Activated T-helper 2 cell treated with anti-CD3 and anti-CD28 coated beads, Interferon-gamma antibody, Interleukin-2, Interleukin-4, amounts not matched to agents 10 μg/mL and 5 μg/mL and 100 μg/mL, durations not matched to agents 14 hours and 24 hours and 36 hours (primary cell): ENCODE measurements at regions not wholly inside any gene's neighbourhood (a gene's known extent, or its start where the extent isn't known, plus 50 kb on each side); places are given as distances from the start of the nearest gene placed in this dataset.
A peak's percentile ranks its signal among the peaks of the same experiment; 100 is the strongest.
"Not testable (repeated sequence)": the region's sequence is repeated elsewhere in the genome, so short reads cannot be mapped to it uniquely, and the experiment has no call there.

Experiments used
- DNase-seq: peaks from one replicate; pipeline ENCODE4 v3.0.0; 2021; ENCODE audit warnings: low spot score
- H3K27ac Mint-ChIP-seq: one replicate; pipeline ENCODE4 v1.8.0; 2021; ENCODE audit warnings: mixed read lengths
- H3K27me3 Mint-ChIP-seq: one replicate; pipeline ENCODE4 v1.8.0; 2021; ENCODE audit warnings: low read depth, mixed read lengths
- H3K36me3 Mint-ChIP-seq: one replicate; pipeline ENCODE4 v1.8.0; 2021; ENCODE audit warnings: low read depth, mixed read lengths
- H3K4me1 Mint-ChIP-seq: one replicate; pipeline ENCODE4 v1.8.0; 2021; ENCODE audit warnings: low read depth, mixed read lengths
- H3K4me3 Mint-ChIP-seq: one replicate; pipeline ENCODE4 v1.8.0; 2021; ENCODE audit warnings: low read depth, mild to moderate bottlenecking, moderate library complexity, mixed read lengths
- H3K9me3 Mint-ChIP-seq: one replicate; pipeline ENCODE4 v1.8.0; 2021; ENCODE audit warnings: mixed read lengths
- intact Hi-C: fragments of 100-400 bp; cut with micrococcal nuclease; formaldehyde crosslinking; loops from one replicate; pipeline ENCODE4 v1.15.1; 2023

- H3K27ac Mint-ChIP-seq, H3K4me3 Mint-ChIP-seq, H3K4me1 Mint-ChIP-seq, H3K9me3 Mint-ChIP-seq, intact Hi-C loops, H3K36me3 Mint-ChIP-seq, DNase-seq, H3K27me3 Mint-ChIP-seq: not testable (repeated sequence)
Observed at GRCh38 chr1:79152-79551, 372.3 kb downstream of the OR4F29 start.

- H3K4me3 Mint-ChIP-seq, H3K27me3 Mint-ChIP-seq, DNase-seq, intact Hi-C loops, H3K36me3 Mint-ChIP-seq, H3K4me1 Mint-ChIP-seq, H3K9me3 Mint-ChIP-seq, H3K27ac Mint-ChIP-seq: not testable (repeated sequence)
Observed at GRCh38 chr1:65119-65518, 386.4 kb downstream of the OR4F29 start, which contains the start of gene OR4F5. Gene OR4F5, plus strand, starts transcription at chr1:65419.

GRCh38 chr1:56014-56531, 395.4 kb downstream of the OR4F29 start:
- H3K9me3 Mint-ChIP-seq, H3K27me3 Mint-ChIP-seq, H3K27ac Mint-ChIP-seq, H3K36me3 Mint-ChIP-seq, H3K4me3 Mint-ChIP-seq, H3K4me1 Mint-ChIP-seq, DNase-seq, intact Hi-C loops: not testable (repeated sequence)

GRCh38 chr1:53182-53581, 398.3 kb downstream of the OR4F29 start:
- DNase-seq, H3K27ac Mint-ChIP-seq, H3K4me1 Mint-ChIP-seq, H3K27me3 Mint-ChIP-seq, H3K9me3 Mint-ChIP-seq, intact Hi-C loops, H3K4me3 Mint-ChIP-seq, H3K36me3 Mint-ChIP-seq: not testable (repeated sequence)

- DNase-seq, H3K27ac Mint-ChIP-seq, H3K4me1 Mint-ChIP-seq, H3K9me3 Mint-ChIP-seq, H3K4me3 Mint-ChIP-seq, H3K27me3 Mint-ChIP-seq, intact Hi-C loops, H3K36me3 Mint-ChIP-seq: not testable (repeated sequence)
Observed at GRCh38 chr1:41965-42466, 409.5 kb downstream of the OR4F29 start.

- DNase-seq, H3K4me3 Mint-ChIP-seq, H3K4me1 Mint-ChIP-seq, H3K9me3 Mint-ChIP-seq, H3K27me3 Mint-ChIP-seq, H3K27ac Mint-ChIP-seq, H3K36me3 Mint-ChIP-seq, intact Hi-C loops: not testable (repeated sequence)
Observed at GRCh38 chr1:41197-41596, 410.3 kb downstream of the OR4F29 start.

- H3K27me3 Mint-ChIP-seq, H3K4me1 Mint-ChIP-seq, H3K27ac Mint-ChIP-seq, H3K36me3 Mint-ChIP-seq, H3K9me3 Mint-ChIP-seq, intact Hi-C loops, H3K4me3 Mint-ChIP-seq: not testable (repeated sequence)
- peak; percentile 36 for DNase-seq
Observed at GRCh38 chr1:29183-29582, 422.3 kb downstream of the OR4F29 start.

GRCh38 chr1:17298-17697, 434.2 kb downstream of the OR4F29 start:
- peak; percentile 8 for DNase-seq
- H3K27ac Mint-ChIP-seq, H3K4me1 Mint-ChIP-seq, intact Hi-C loops, H3K36me3 Mint-ChIP-seq, H3K27me3 Mint-ChIP-seq, H3K4me3 Mint-ChIP-seq, H3K9me3 Mint-ChIP-seq: not testable (repeated sequence)

GRCh38 chr1:16025-16424, 435.5 kb downstream of the OR4F29 start:
- H3K4me1 Mint-ChIP-seq, H3K27me3 Mint-ChIP-seq, H3K27ac Mint-ChIP-seq, H3K9me3 Mint-ChIP-seq, H3K36me3 Mint-ChIP-seq, H3K4me3 Mint-ChIP-seq, intact Hi-C loops: not testable (repeated sequence)
- DNase-seq: peak; percentile 9

- H3K4me1 Mint-ChIP-seq, intact Hi-C loops, H3K27ac Mint-ChIP-seq, H3K4me3 Mint-ChIP-seq, H3K27me3 Mint-ChIP-seq, H3K36me3 Mint-ChIP-seq, H3K9me3 Mint-ChIP-seq: not testable (repeated sequence)
- DNase-seq: peak; percentile 36
Observed at GRCh38 chr1:9941-10717, 441.3 kb downstream of the OR4F29 start.
